ENCODE measurements at regions not wholly inside any gene's neighbourhood (a gene's known extent, or its start where the extent isn't known, plus 50 kb on each side); places are given as distances from the start of the nearest gene placed in this dataset.

DNA sequence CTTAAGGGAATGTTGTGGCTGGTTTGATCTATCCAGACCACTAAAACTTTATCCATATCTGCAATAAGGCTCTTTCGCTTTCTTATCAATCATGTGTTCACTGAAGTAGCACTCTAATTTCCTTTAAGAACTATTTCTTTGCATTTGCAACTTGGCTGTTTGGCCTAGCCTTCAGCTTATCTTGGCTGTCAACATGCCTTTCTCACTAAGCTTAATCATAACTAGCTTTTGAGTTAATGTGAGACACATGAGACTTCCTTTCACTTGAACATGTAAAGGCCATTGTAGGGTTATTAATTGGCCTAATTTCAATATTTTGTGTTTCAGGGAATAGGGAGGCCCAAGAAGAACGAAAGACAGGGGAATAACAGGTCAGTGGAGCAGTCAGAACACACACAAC lies 124.7 kb downstream of the TNFSF18 start:
- Histone ChIP-seq H3K27ac (no peak overlapping the region), H3K4me1 (no peaks in the 10 kb centered on the region), H3K36me3 (ENCODE audit: low read depth, missing control alignments) (no peaks in the 10 kb centered on the region), H3K27me3 (no peaks in the 10 kb centered on the region), H3K4me3 (no peak overlapping the region), H3K9me3 (no peaks in the 10 kb centered on the region)
- no peak for TF ChIP-seq POLR2A (IDR thresholded peaks at IDR 0.05)
- TF ChIP-seq, protein P1, sequence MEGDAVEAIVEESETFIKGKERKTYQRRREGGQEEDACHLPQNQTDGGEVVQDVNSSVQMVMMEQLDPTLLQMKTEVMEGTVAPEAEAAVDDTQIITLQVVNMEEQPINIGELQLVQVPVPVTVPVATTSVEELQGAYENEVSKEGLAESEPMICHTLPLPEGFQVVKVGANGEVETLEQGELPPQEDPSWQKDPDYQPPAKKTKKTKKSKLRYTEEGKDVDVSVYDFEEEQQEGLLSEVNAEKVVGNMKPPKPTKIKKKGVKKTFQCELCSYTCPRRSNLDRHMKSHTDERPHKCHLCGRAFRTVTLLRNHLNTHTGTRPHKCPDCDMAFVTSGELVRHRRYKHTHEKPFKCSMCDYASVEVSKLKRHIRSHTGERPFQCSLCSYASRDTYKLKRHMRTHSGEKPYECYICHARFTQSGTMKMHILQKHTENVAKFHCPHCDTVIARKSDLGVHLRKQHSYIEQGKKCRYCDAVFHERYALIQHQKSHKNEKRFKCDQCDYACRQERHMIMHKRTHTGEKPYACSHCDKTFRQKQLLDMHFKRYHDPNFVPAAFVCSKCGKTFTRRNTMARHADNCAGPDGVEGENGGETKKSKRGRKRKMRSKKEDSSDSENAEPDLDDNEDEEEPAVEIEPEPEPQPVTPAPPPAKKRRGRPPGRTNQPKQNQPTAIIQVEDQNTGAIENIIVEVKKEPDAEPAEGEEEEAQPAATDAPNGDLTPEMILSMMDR (IDR thresholded peaks at IDR 0.05): no peak
- intact Hi-C loops (cut with DNase I; ENCODE audit: low total_unique reads): no loop called here
- WGBS, 2 donors: 52 to 67% methylated on average over 2 of the region's 2 CpGs
- no peak for DNase-seq

DNA sequence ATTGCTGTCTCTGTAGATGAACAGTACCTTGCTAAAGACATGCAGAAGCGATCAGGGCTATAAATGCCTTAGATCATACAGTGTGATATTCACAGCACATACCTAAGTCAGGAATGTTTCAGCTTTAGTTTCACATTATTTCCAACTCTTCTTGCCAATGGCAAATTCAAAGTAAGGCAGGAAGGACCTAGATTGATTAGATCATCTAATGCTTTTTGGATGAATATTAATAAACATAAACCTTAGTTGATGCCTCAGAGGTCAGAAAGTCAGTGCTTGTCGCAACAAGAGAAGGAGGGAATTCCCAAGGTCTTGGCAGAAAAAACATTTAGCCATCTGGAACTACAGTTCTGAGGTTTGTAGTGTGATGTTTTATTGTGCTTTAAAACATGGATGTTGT lies 122.3 kb downstream of the TNFSF18 start:
- WGBS, 2 donors: 72 to 77% methylated on average over 2 of the region's 2 CpGs
- TF ChIP-seq, protein P1 (IDR thresholded peaks at IDR 0.05): no peak
- TF ChIP-seq POLR2A (IDR thresholded peaks at IDR 0.05): no peak
- intact Hi-C loops (cut with DNase I; ENCODE audit: low total_unique reads): no loop called here
- no peak overlapping the region for H3K4me3 ChIP-seq
- no peaks in the 10 kb centered on the region for H3K4me1 ChIP-seq
- no peaks in the 10 kb centered on the region for H3K36me3 ChIP-seq (ENCODE audit: low read depth, missing control alignments)
- H3K27me3 ChIP-seq: no peaks in the 10 kb centered on the region
- no peaks in the 10 kb centered on the region for H3K9me3 ChIP-seq
- DNase-seq: no peak
- H3K27ac ChIP-seq: no peak overlapping the region

DNA sequence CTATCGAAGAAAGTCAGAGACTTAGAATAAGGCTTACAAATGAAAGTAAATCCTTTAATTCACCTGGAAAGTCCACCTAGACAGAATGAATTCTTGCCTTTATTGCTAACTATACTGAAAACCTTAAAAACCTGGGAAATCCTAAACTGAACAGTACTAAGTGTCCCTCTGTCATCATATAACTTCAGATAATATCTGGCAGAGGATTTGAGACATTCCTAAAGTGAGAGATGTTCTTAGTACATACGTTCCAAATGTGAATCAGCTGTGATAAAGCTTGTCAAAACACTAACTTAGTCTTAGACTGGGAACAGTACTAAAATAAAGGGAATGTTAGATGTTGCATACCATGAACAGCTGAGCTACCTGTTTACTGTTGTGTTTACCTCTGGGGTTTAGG lies 121.7 kb downstream of the TNFSF18 start:
- DNase-seq: no peak
- intact Hi-C loops (cut with DNase I; ENCODE audit: low total_unique reads): no loop called here
- Histone ChIP-seq H3K27me3 (no peaks in the 10 kb centered on the region), H3K4me1 (no peaks in the 10 kb centered on the region), H3K27ac (no peak overlapping the region), H3K4me3 (no peak overlapping the region), H3K9me3 (no peaks in the 10 kb centered on the region), H3K36me3 (ENCODE audit: low read depth, missing control alignments) (no peaks in the 10 kb centered on the region)
- 56 to 68% methylated on average over 2 of the region's 2 CpGs for WGBS, 2 donors
- TF ChIP-seq, protein P1 (IDR thresholded peaks at IDR 0.05): no peak
- TF ChIP-seq POLR2A (IDR thresholded peaks at IDR 0.05): no peak

DNA sequence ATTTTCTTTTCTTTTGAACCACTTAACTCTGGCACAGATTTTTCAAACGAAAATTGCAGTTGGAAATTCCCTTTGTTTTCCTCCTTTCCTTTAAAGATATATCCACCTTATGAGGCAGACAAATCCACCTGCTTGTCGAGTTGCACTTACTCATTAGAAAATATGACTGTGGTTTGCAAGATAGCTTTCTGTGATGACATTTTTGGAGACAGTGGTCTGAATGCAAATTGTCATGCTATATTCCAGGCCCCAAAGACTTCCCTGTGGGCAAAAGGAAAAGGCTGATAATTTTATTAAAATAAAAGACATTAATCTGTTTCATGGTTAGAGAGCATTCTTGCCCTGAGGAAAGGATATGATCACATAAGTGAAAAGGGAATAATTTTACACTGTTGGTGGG lies 120.6 kb downstream of the TNFSF18 start:
- 63 to 69% methylated on average over 2 of the region's 2 CpGs for WGBS, 2 donors
- TF ChIP-seq POLR2A (IDR thresholded peaks at IDR 0.05): no peak
- TF ChIP-seq, protein P1 (IDR thresholded peaks at IDR 0.05): no peak

DNA sequence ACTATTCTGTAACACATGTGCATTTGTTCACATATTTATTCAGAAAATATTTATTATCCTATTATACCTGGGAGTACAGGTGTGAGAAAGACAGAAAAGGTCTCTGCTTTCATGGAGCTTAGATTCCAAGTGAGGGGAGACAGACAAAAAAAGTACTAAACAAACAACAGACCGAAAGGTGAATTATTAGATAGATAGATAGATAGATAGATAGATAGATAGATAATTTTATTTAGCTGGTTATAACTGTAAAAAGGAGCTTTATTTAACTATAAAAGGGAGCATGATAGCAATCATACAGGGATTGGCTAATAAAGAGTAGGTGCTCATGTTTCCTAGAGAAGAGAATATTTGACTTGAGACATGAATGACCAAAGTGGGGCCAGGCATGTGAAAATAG lies 119.4 kb downstream of the TNFSF18 start:
- Histone ChIP-seq H3K4me1 (no peaks in the 10 kb centered on the region), H3K9me3 (no peaks in the 10 kb centered on the region), H3K27ac (no peak overlapping the region), H3K36me3 (ENCODE audit: low read depth, missing control alignments) (no peaks in the 10 kb centered on the region), H3K4me3 (no peak overlapping the region), H3K27me3 (no peaks in the 10 kb centered on the region)
- WGBS, 2 donors: 93 to 100% methylated on average over 1 of the region's 1 CpG
- intact Hi-C loops (cut with DNase I; ENCODE audit: low total_unique reads): no loop called here
- DNase-seq: no peak
- TF ChIP-seq, protein P1 (IDR thresholded peaks at IDR 0.05): no peak
- TF ChIP-seq POLR2A (IDR thresholded peaks at IDR 0.05): no peak

More for the DNA sequence above, 120.6 kb downstream of the TNFSF18 start:
- no peak for DNase-seq
- Histone ChIP-seq H3K27ac (no peak overlapping the region), H3K36me3 (ENCODE audit: low read depth, missing control alignments) (no peaks in the 10 kb centered on the region), H3K4me1 (no peaks in the 10 kb centered on the region), H3K4me3 (no peak overlapping the region), H3K9me3 (no peaks in the 10 kb centered on the region), H3K27me3 (no peaks in the 10 kb centered on the region)
- intact Hi-C loops (cut with DNase I; ENCODE audit: low total_unique reads): no loop called here
